GM19397 (cell line): ENCODE measurements at regions not wholly inside any gene's neighbourhood (a gene's known extent, or its start where the extent isn't known, plus 50 kb on each side); places are given as distances from the start of the nearest gene placed in this dataset.

Experiments
- ATAC-seq: cut with Tn5 transposase; IDR thresholded peaks from one replicate; pipeline ENCODE4 v1.9.1; 2021; ENCODE audit warnings: mild to moderate bottlenecking, moderate library complexity; ENCODE audit not compliant: unreplicated experiment

DNA sequence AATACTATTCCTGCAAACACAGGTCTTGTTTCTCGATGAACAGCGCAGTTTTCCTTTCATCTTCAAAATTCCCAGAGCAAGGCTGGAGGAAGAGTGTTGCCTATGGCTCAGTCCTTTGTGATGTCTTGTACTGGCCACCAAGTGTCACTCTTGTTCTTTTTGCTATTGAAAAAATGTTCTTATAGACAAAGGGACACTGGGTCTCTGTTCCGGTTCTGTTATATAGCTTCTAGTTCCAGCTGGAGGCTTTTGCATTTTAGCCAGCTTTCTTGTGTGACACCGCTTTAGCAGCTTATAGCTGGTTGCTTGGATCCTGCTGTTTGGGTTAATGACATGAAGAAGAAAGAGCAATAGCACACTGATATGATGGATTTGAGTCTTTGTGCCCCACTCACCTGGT is 343.7 kb upstream of the KCNN2 start:
- ATAC-seq: no peak

DNA sequence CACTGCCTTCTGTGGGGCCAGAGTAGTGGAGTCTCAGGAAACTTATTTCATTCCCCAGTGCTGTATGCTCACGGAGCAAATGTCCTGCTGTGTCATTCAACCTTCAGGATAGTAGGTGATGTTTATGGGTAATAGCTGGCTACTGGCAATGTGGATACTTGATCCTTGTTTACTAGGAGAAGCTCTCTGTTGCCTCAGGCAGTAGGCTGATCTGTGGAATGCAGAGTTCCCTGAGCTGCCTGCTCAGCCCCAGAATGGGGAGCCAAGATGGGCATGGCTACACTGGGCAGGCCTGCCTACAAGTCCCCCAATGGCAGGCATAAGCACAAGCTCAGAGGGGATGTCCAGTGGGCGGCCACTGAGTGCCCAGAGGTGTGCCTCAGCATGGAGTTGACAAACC is 323.1 kb upstream of the KCNN2 start:
- no peak for ATAC-seq

DNA sequence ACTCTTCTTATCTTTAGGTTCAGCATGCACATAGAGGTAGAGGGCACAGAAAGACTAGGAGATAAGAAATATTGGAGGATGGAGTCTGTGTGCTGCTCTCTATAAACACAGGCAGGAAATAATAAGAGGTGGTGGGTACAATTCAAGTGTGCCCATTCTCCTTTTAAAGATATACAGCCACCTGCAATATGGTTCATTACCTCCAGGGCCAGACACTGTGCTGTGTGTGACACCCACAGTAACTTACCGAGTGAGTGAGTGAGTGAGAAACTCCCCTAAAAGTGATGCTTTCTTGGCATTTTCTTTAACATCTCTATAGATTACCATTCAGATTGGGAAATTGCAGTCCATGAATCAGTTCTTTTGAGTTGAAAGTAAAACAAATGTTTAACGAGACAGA is 311.8 kb upstream of the KCNN2 start:
- no peak for ATAC-seq

DNA sequence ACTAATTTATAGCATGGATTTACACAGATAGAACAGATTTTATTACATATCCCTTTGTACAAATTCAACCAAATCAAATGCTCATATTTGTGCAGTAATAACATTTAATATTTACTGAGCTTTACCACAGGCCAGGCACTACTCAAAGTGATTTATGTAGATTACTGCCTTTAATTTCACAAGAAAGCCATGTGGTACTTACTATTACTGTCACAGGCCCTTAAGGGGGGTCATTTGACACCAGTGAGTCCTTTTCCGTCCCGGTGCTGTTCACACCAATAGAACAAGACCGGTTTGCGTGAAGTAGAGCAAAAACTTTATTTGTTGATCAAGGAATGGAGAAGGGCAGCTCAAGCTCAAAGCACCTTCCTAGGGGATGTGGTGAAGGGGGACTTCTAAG is 308.5 kb upstream of the KCNN2 start:
- ATAC-seq: no peak

DNA sequence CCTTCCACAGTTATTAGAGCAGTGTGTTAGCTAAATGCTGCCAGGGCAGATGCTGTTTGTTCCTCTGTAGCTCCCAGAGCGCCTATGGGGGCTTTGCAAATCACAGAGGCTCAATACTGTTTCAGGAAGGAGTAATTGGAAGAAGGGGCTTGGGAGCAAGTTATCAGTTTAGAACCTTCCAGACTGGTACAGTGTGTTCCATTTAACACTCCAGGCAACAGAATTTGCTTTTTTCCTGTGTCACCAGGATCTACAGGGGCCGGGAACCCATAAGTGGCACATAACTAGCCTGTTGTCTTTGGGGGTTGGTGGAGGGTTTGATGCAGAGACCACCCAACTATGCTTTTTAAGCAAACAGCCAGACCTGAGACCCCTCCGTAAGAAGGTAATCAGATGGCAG is 307.3 kb upstream of the KCNN2 start:
- no peak for ATAC-seq

DNA sequence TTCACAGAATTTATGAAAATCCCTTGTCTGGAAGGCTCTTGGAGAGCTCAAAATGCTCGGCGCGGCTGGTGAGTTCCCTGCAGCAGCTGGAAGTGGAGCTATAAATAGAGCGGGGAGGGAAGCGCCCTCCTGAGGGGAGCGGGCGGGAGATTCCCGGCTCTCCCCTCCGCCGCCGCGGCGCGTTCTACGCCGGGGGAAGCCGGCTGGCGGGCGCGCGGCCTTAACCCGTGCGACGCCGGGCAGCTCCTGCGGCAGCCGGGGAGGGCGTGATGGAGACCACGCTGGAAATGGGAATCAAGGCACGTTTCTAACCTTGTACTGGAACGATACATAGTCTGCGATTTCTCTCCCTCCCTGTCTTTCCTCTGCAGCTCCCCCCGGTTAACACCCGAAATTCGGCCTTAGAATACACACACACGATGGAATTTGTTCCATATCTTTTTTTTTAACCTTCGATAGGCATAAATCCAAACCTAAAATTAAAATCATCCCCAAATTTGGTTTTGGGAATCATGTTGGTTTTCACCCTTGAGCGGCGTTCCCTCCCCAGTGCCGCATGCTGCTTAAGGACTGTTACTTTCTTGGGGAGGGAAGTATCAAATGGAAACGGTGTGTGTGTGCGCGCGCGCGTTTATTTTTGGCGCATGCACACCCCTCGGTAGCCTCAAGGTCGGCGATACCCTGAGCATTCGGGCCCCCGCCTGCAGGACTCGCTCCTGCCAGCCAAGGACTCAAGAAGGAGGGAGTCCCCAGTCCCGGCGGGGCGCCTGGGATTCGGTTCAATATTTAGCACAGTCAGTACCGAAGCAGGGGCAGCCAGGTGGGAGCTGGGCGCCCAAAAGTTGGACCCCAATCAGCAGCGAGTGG is 306.3 kb upstream of the KCNN2 start:
- ATAC-seq: no peak

DNA sequence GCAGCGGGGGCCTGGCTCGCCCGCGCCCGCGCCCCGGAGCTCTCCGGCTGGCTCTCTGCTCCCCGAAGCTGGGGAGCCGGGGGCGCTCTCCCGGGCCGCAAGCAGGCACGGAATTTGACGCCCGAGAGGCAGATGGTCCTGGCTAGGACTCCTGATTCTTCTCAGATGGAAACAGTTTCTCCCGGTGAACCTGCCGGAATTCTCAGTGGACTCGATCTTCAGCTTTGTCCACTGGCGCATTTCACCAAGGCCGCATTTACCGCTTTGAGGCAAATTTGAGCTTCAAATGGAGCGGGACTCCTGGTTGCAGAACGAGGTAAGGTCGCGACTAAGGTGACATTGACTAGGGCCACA is 305.7 kb upstream of the KCNN2 start:
- ATAC-seq: no peak

DNA sequence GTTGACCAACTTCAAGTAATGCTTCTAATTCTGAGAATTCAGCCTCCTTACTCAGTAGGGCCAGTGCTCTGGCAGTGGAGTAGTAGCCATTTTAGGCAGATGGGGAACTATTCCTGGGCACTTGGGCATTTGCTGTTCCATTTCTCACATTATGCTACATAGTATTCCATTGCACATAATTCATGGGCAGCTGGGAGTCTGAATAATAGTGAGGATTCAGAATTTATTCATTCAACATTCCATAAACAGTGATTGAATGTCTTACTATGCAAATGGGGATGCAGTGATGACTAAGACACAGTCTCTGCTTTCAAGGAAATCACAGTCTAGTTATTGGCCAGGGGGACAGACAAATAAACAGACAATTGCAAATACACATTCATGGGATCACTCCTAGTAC is 301.0 kb upstream of the KCNN2 start:
- ATAC-seq: no peak

DNA sequence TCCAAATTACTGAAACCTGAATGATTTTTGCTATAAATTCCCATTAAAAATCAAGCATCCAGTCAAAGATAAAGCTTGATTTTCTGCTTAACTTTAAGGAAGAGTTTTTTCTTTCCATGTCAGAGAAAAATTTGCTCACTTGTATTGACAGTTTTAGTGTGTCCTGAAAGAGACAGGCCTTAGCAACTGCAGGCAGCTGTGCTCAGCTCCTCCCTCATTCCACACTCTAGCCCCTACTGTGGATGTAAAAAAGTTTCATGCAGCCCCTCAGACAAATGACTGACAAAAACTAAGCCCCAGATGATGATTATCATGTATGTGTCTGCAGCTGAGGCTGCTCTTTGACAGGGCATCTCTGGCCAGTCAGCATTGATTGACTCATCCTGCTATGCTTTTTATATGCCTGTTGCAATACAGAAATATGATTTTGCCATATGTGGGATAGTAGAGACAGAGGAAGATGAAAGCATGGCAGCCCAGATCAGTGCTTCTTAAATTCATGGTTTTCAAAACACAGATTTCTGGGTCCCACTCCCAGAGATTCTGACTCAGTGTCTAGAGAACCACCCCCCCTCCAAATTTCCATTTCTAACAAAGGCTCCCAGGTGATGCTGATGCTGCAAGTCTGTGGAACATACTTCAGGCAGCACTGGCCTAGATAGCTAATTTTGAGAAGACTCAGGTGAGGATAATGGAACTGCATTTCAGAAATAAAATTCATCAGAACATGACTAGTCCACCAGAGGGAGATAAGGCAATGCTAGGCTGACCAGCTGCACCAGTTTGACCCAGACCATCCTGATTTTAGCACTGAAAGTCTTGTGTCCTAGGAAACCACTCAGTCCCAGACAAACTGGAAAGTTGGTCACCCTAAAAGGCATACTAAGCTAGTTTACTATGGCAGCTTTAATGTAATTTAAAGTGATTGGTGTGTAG is 298.7 kb upstream of the KCNN2 start:
- ATAC-seq: no peak

DNA sequence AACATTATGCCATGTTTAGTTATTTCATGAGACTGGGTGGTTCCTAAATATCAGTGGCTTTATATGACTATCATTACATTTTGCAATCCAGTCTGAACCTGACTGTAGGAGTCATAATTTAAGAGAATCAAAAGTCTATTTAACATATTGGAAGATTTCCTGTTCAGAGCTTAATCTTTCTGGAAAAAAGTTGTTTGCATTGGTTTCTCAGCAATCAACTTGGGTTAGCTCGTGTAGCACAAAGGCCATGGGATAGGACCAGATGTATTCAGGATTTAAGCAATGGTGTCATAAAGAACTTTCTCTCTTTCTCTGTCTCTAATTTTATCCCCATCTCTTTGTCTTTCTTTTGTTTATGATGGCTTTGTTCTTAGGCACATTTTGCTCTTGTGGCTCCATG is 296.0 kb upstream of the KCNN2 start:
- no peak for ATAC-seq

DNA sequence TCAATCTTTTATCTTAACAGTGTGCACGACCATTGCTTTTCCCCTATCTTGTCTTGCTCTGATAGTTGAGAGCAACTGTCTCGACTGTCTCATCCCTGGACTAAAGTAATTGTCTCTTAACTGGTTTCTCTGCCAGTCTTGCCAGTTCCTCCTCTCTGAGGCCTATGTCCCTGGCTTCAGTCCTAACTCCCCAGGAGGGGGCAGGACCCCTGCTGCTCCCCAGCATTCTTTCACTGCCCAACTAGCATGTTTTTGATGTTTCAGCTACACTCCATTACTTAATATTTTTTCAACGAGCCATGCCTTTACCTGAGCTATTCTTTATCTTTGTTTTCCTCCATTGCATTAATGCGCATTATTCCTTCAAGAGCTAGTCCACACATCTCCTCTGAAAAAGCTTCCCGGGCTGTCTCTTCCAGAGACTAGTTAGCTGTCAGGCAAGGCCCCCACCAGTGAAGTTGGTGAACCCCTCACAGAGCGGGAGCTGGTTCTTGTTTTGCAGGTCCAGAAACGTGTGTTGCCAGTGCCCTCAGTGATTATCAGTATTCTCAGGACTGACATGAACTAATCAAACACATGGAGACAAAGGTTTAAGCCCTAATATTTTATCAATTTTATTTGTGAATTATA is 291.7 kb upstream of the KCNN2 start:
- ATAC-seq: no peak

DNA sequence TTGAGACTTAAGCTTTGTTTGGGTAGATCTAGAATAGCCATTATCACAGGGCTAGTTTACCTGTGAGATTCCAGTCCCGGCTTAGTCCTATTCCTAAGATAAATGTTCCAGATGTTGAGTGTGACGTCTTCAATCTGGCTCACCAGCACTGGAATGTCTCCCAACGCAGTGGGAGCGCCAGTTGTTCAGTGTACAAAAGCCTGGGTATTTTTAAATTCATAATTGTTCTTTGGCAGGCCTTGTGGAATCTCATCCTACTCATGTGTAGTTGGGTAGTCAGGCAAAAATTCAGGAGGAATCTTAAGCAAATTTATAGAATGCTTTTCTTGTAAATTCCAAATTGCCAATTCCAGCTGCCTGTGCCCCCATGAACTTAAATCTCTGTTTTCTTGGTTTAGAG is 272.6 kb upstream of the KCNN2 start:
- ATAC-seq: no peak

DNA sequence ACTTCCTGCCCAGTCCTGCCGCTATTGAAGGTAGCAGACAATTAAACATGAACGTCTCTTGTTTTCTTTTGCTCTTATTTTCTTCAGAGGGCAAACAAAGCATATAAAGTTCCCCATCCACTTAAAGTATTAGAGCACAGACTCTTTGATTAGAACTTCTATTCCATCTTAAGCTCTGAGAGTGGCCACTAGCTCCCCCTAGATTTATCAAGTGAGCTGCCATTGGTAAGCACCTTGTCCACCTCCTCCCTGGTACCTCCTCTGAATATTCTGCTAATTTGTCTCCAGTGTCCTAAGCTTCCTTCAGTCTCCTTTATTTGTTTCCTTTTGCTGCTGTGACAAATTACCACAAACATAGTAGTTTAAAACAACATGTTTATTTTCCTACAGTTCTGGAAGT is 264.3 kb upstream of the KCNN2 start:
- no peak for ATAC-seq

DNA sequence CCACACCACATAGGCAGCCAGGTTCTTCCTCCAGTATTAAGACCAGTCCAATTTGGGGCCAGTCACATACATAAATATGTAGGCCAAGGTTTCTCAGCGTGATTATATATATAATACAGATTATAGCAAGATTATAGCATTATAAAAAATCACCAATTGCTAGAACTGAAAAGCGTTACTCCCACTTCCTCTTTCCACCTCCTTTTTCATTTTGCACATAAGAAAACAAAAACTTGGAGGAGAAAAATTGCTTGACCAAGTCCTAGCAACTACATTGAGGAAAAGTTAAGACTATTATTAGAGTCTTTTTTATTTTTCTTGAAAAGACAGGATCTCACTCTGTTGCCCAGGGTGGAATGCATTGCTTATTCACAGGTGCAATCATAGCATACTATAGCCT is 262.7 kb upstream of the KCNN2 start:
- ATAC-seq: no peak

DNA sequence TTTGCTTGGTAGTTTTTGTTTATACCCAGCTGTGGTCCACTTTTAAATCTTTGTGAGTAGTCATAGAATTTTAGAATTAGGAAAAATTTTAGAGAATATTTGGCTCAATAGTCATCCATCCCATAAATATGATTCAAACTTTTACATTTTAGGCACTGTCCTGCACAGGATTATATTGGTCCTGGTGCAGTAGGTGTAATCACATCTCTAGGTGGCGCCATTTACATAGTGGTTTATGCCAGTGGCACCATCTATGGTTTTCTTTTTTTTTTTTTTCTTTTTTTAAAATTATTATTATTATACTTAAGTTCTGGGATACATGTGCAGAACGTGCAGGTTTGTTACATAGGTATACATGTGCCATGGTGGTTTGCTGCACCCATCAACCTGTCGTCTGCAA is 260.7 kb upstream of the KCNN2 start:
- no peak for ATAC-seq

DNA sequence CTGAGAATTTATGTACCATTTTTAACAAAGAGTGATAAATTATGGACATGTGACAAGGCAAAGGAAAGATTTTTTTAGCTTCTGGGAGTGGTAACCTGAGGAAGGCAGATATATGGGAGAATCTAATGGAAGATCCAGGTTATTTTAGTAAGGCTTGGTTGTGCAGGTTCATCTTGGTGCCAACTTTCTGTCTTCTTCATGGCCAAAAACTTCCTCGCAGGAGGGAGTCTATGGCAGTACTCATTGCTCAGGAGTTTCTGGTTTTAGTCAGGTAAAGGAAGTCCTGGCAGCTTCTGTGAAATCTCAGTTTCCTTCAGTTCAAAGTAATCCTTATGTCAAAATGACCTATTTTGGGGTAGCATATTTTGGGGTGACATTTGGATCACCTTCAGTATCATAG is 248.3 kb upstream of the KCNN2 start:
- ATAC-seq: no peak

DNA sequence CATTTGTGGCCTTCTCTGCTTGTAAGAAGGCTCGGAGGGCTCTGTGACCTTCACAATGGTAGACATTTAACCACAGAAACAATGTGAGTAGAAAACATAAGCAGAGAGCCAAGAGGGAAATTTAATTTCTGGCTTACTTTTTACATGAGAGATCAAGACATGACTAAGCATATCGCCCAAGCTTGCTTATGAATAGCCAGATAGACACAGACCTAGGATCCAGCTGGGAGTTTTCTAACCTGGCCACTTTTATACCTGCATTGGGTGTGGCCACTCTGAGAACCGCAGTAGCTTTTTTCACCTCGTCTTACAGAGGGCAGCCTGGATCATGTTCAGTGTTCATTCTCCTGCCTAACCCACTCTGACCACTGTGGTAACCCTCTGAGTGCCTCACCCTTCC is 244.9 kb upstream of the KCNN2 start:
- no peak for ATAC-seq

DNA sequence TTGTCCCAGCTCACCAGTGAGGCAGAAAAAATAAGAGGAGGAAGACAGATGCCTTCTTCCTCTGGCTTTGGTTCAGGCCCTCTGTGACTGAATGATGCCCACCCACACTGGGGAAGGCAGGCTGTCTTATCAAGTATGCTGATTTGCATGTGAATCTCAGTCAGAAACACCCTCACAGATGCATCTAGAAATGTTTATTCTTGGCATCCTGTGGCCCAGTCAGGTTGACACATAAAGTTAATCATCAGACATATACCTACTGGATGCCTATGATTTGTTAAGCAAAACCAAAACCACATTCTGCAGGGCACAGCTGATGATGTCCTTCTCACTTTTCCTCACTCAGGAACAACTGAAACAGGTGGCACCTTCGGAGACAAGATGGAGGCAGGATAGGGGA is 243.4 kb upstream of the KCNN2 start:
- ATAC-seq: peak; percentile 65

DNA sequence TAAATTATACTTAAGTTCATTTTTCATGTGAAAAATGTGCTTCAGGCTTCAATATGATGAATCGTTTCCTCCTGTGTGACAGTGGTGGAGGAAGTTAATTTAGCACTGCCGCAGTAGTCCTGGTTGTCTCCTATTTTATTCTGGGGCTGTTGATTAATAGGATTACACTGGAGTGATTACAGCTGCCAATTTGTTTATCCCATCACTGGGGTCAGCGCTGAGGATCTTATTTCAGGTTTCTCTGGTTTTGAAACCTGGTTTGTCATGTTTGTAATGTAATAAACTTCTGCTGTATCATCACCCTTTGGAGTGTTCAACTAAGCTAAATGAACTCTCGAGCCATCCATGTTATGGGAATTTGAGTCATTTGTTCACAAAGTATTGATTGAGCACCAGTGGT is 241.7 kb upstream of the KCNN2 start:
- ATAC-seq: no peak

DNA sequence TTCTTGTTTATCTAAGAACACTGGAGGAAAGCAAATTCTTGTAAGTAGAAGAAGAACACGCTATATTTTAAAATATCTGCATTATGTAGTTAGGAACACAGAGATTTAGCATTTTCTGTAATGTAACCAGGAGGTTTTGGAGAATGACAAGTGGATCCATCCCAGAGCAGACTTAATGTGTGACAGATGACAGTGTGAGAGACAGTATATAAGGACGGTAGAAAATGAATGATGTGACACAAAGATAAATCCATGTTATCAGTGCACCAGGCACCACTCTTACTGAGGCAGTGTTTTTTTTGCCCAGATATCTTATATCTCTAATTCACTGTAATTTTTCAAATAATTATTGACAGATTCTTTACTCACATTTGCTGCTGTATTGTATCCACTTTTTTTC is 239.0 kb upstream of the KCNN2 start:
- ATAC-seq: no peak

DNA sequence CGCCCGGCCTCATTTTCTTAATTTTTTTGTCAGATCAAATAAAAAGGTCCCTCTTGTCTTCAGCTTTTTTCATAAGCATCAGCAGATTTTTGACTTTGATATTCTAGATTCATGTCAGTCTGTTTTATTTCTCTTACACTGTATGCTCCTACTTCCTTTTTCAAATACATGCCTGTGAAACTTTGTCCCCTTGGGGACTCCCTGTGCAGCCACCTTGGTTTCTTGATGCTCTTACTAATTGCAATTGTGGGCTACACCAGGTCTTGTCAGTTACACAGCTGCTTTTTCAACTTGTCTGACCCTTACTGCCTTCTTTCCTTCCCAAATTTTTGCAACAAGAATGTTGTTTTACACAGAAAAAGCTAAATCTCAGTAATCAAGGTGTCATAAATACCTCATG is 238.2 kb upstream of the KCNN2 start:
- no peak for ATAC-seq

DNA sequence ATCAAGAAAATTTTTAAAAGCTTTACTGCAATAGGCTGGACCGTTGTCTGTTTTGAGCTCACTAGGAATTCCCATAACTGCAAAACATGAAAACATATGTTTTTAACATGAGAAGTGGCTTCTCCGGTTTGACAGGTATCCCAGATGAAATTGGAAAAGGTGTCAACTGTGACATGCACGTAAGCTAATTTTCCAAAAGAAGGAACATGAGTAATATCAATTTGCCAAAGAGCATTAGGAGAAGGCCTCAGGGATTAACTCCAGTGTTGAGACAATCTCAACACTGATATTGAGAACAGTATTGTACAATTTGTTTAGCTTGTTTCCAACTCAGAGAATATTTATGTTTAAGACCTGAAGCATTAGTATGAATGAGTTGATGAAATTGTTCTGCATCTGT is 215.5 kb upstream of the KCNN2 start:
- no peak for ATAC-seq
